GM12878 (cell line): ENCODE measurements at regions not wholly inside any gene's neighbourhood (a gene's known extent, or its start where the extent isn't known, plus 50 kb on each side); places are given as distances from the start of the nearest gene placed in this dataset.

Experiments used
- ATAC-seq: fragments of 200-7000 bp; cut with Tn5 transposase; 3 replicates; pipeline ENCODE4 v1.9.1; 2020; ENCODE audit warnings: mild to moderate bottlenecking, moderate library complexity
- BruUV-seq: library from RNA; stranded (reverse); fragments of 400-500 nt; replicated peaks from 2 replicates; lab custom pipeline; 2021; lab: Mats Ljungman, UMichigan
- CTCF ChIA-PET: fragments of 300-600 bp; sonication (Branson Sonifier 250); formaldehyde crosslinking; extraction: SDS; loops from one replicate; lab custom pipeline; 2021; ENCODE audit warnings: inconsistent platforms; lab: Yijun Ruan, JAX
- POLR2A ChIA-PET: fragments of 350-600 bp; formaldehyde crosslinking; extraction: SDS; loops from one replicate; lab custom pipeline; 2021; ENCODE audit warnings: inconsistent platforms; lab: Charles Lee
- RAD21 ChIA-PET: fragments of 300-600 bp; sonication (Branson Sonifier 250); formaldehyde crosslinking; loops from one replicate; lab custom pipeline; 2023; ENCODE audit warnings: antibody characterized with exemption; ENCODE audit not compliant: unreplicated experiment; lab: Charles Lee
- SMC1A ChIA-PET: fragments of 300-600 bp; sonication (Branson Sonifier 250); formaldehyde crosslinking; loops from one replicate; lab custom pipeline; 2023; ENCODE audit not compliant: unreplicated experiment, uncharacterized antibody; lab: Charles Lee
- DNase-seq: peaks from one replicate; pipeline ENCODE4 v3.0.0-alpha.2; 2011; ENCODE audit warnings: low read depth, low spot score
- FAIRE-seq: peaks from 3 replicates; lab custom pipeline; 2011; peaks lifted over from hg19 to GRCh38; lab: Jason Lieb, UNC
- H2AFZ ChIP-seq: 2 replicates; pipeline ENCODE4 v1.6.0; 2011; ENCODE audit warnings: low read depth, low read length, control low read depth; ENCODE audit not compliant: control insufficient read depth
- H3K27ac ChIP-seq: 2 replicates; pipeline ENCODE4 v1.5.1; 2011; ENCODE audit warnings: control low read depth; ENCODE audit not compliant: control insufficient read depth, insufficient read depth
- H3K27me3 ChIP-seq, 2 experiments: replicated peaks in 1 of 2; 2 replicates each; pipeline versions ENCODE4 v1.6.0 to v1.6.1; 2011; ENCODE audit warnings: low read length in 1 of 2; ENCODE audit not compliant: control insufficient read depth in 2 of 2, insufficient read depth in 2 of 2
- H3K36me3 ChIP-seq, 2 experiments: 2 replicates each; pipeline ENCODE4 v1.5.1; 2011; ENCODE audit warnings: low read length in 1 of 2; ENCODE audit not compliant: control insufficient read depth in 2 of 2, insufficient read depth in 2 of 2
- H3K4me1 ChIP-seq: 2 replicates; pipeline ENCODE4 v1.6.1; 2011; ENCODE audit warnings: mild to moderate bottlenecking, low read length, moderate library complexity, mixed read lengths; ENCODE audit not compliant: control insufficient read depth, insufficient read depth
- H3K4me2 ChIP-seq: 2 replicates; pipeline ENCODE4 v1.6.0; 2011; ENCODE audit warnings: control low read depth; ENCODE audit not compliant: control insufficient read depth, insufficient read depth
- H3K4me3 ChIP-seq: fragments of 200-600 bp; sonication (generic); 2 replicates; pipeline ENCODE4 v1.5.1; 2016
- H3K79me2 ChIP-seq: 2 replicates; pipeline ENCODE4 v1.6.0; 2011; ENCODE audit warnings: low read length; ENCODE audit not compliant: control insufficient read depth, insufficient read depth
- H3K9ac ChIP-seq: 2 replicates; pipeline ENCODE4 v1.8.0; 2011; ENCODE audit warnings: low read length, control low read depth, mixed read lengths; ENCODE audit not compliant: control insufficient read depth, insufficient read depth
- H3K9me3 ChIP-seq: replicated peaks from 3 replicates; pipeline ENCODE4 v1.5.1; 2011; ENCODE audit warnings: mild to moderate bottlenecking, low read length; ENCODE audit not compliant: control insufficient read depth, insufficient read depth
- H4K20me1 ChIP-seq: 2 replicates; pipeline ENCODE4 v1.6.0; 2011; ENCODE audit not compliant: control insufficient read depth, insufficient read depth
- CUX1 ChIP-seq: IDR thresholded peaks from 2 replicates; pipeline ENCODE4 v1.6.1; 2012; ENCODE audit warnings: improper control_type of control experiment, low read depth, low read length; ENCODE audit not compliant: insufficient replicate concordance
- FOXM1 ChIP-seq: IDR thresholded peaks from 2 replicates; pipeline ENCODE4 v1.6.1; 2012; ENCODE audit warnings: low read depth, mild to moderate bottlenecking, inconsistent platforms, low read length, moderate library complexity
- HDGF ChIP-seq: fragments of 450-650 bp; IDR thresholded peaks from 2 replicates; pipeline ENCODE4 v1.6.1; 2016; ENCODE audit warnings: antibody characterized with exemption
- KDM1A ChIP-seq: fragments of 200-600 bp; sonication (generic); IDR thresholded peaks from 2 replicates; pipeline ENCODE4 v1.6.1; 2016; ENCODE audit warnings: borderline replicate concordance
- NR2C2 ChIP-seq: IDR thresholded peaks from 2 replicates; pipeline ENCODE4 v1.6.1; 2011; ENCODE audit warnings: borderline replicate concordance, low read depth; ENCODE audit not compliant: control insufficient read depth, insufficient read length
- RUNX3 ChIP-seq: IDR thresholded peaks from 2 replicates; pipeline ENCODE4 v1.6.1; 2012; ENCODE audit warnings: low read length, inconsistent platforms
- STAT3 ChIP-seq: IDR thresholded peaks from 2 replicates; pipeline ENCODE4 v1.6.1; 2011; ENCODE audit warnings: low read depth, low read length, improper control_type of control experiment
- WGBS: methylation state at CpG from one replicate; pipeline ENCODE4 v1.1.6; 2016; ENCODE audit warnings: low lambda C conversion rate; ENCODE audit not compliant: insufficient replicate concordance, insufficient coverage; ENCODE audit errors: missing lambda C conversion rate; 5-methylcytosine and 5-hydroxymethylcytosine counted together
- in situ Hi-C: fragments of 300-500 bp; cut with MboI; formaldehyde crosslinking; loops from 9 replicates; pipeline ENCODE4 v1.14.3; 2018; ENCODE audit warnings: mixed read lengths
- intact Hi-C: fragments of 100-400 bp; cut with micrococcal nuclease; formaldehyde crosslinking; loops from one replicate; pipeline ENCODE4 v1.14.2; 2022; ENCODE audit not compliant: unreplicated experiment

DNA sequence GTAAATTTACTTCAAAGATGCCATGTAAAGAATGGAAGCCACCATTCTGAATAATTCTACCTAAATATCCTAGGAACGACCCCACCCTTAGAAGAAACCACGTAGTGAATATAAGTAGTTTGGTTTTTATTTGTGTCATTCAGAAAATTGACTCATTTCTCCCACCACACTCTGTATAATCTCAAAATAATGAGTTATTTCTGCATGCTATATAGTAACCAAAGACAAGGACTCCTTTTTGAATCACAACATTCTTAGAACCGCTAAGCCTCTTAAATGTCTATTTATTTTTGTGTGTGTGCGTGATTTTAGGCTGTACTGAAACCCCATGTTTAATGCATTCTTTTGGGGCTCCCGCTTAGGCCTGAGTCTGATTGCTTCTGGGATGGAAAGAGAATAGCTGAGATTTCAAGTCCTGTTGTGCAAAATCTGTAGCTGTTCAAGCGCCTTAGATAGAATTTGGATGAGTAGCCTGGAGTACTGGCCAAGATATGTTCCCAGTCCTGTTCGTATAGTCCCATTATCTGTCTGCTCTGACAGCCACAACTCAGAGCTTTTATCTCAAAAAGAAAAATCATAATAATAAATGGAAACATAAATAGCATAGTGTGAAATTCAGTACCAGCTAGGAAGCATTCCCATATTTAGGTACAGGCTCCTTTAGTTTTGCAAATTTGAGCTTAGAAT, 532.4 kb upstream of the NBEA start:
- no peak overlapping the region for H2AFZ ChIP-seq
- POLR2A ChIA-PET, result no interaction called here
- no peak overlapping the region for H3K9ac ChIP-seq
- CTCF ChIA-PET, result interaction anchor here (0.9 kb wide), 1 partner anchor 62 kb away, joined by 6 read pairs; no protein-coding TSS in a partner anchor
- H3K27ac ChIP-seq, result no peak overlapping the region
- H3K4me3 ChIP-seq, result no peak overlapping the region
- RAD21 ChIA-PET, result no interaction called here
- no peaks in the 10 kb centered on the region for H4K20me1 ChIP-seq
- SMC1A ChIA-PET, result interaction anchor here (1.1 kb wide), 1 partner anchor 65 kb away, joined by 3 read pairs; no protein-coding TSS in a partner anchor
- TF ChIP-seq RUNX3 (no peak), CUX1 (no peak), FOXM1 (no peak), HDGF (no peak), STAT3 (no peak), NR2C2 (no peak), KDM1A (no peak)
- BruUV-seq, result no TSS peak
- DNase-seq (no peak), ATAC-seq (no peak), FAIRE-seq (no peak)
- no peaks in the 10 kb centered on the region for H3K4me1 ChIP-seq
- H3K27me3 ChIP-seq, result no peaks in the 10 kb centered on the region
- no peaks in the 10 kb centered on the region for H3K79me2 ChIP-seq
- H3K9me3 ChIP-seq, result no peaks in the 10 kb centered on the region
- no peaks in the 10 kb centered on the region for H3K36me3 ChIP-seq
- no peak overlapping the region for H3K4me2 ChIP-seq
- 8% methylated on average over 7 of the region's 7 CpGs for WGBS
- in situ Hi-C loops, result no loop called here
- intact Hi-C loops, result no loop called here
